ENCODE measurements at regions not wholly inside any gene's neighbourhood (a gene's known extent, or its start where the extent isn't known, plus 50 kb on each side); places are given as distances from the start of the nearest gene placed in this dataset.

GRCh38 chr4:10929818-10930217 is 245.2 kb upstream of the CLNK start:
- DNase-seq (ENCODE audit: low read depth in 2 of 2): no peak

GRCh38 chr4:10925996-10926395 is 241.4 kb upstream of the CLNK start:
- DNase-seq (ENCODE audit: low read depth in 2 of 2): no peak

- no peak for DNase-seq (ENCODE audit: low read depth in 2 of 2)
These were observed 239.7 kb upstream of the CLNK start for GRCh38 chr4:10924274-10924673.

GRCh38 chr4:10917566-10917965 is 233.0 kb upstream of the CLNK start:
- peak; percentile 76 to 77 for DNase-seq (ENCODE audit: low read depth in 2 of 2)

- DNase-seq (ENCODE audit: low read depth in 2 of 2): no peak
These were observed 213.5 kb upstream of the CLNK start for GRCh38 chr4:10898072-10898471.

- DNase-seq (ENCODE audit: low read depth in 2 of 2): no peak
These were observed 212.5 kb upstream of the CLNK start for GRCh38 chr4:10897076-10897475.

- DNase-seq (ENCODE audit: low read depth in 2 of 2): no peak
These were observed 208.8 kb upstream of the CLNK start for GRCh38 chr4:10893395-10893794.

GRCh38 chr4:10891866-10892265 is 207.3 kb upstream of the CLNK start:
- DNase-seq (ENCODE audit: low read depth in 2 of 2): no peak

GRCh38 chr4:10889819-10890218 is 205.3 kb upstream of the CLNK start:
- DNase-seq (ENCODE audit: low read depth in 2 of 2): no peak

- peak; percentile 8 to 14 for DNase-seq (ENCODE audit: low read depth in 2 of 2)
These were observed 195.0 kb upstream of the CLNK start for GRCh38 chr4:10879411-10880110.

- no peak for DNase-seq (ENCODE audit: low read depth in 2 of 2)
These were observed 194.3 kb upstream of the CLNK start for GRCh38 chr4:10878861-10879260.

- no peak for DNase-seq (ENCODE audit: low read depth in 2 of 2)
These were observed 192.5 kb upstream of the CLNK start for GRCh38 chr4:10877076-10877475.

GRCh38 chr4:10875144-10875799 is 190.7 kb upstream of the CLNK start:
- DNase-seq (ENCODE audit: low read depth in 2 of 2): no peak

- no peak for DNase-seq (ENCODE audit: low read depth in 2 of 2)
These were observed 189.2 kb upstream of the CLNK start for GRCh38 chr4:10873809-10874208.

- DNase-seq (ENCODE audit: low read depth in 2 of 2): no peak
These were observed 188.4 kb upstream of the CLNK start for GRCh38 chr4:10872833-10873517.

GRCh38 chr4:10866666-10867065 is 182.1 kb upstream of the CLNK start:
- DNase-seq (ENCODE audit: low read depth in 2 of 2): no peak

- no peak for DNase-seq (ENCODE audit: low read depth in 2 of 2)
These were observed 176.5 kb upstream of the CLNK start for GRCh38 chr4:10861036-10861435.

- no peak for DNase-seq (ENCODE audit: low read depth in 2 of 2)
These were observed 171.8 kb upstream of the CLNK start for GRCh38 chr4:10856271-10856782.

- DNase-seq (ENCODE audit: low read depth in 2 of 2): no peak
These were observed 168.6 kb upstream of the CLNK start for GRCh38 chr4:10853196-10853595.

- DNase-seq (ENCODE audit: low read depth in 2 of 2): no peak
These were observed 157.1 kb upstream of the CLNK start for GRCh38 chr4:10841697-10842096.

- no peak for DNase-seq (ENCODE audit: low read depth in 2 of 2)
These were observed 152.6 kb upstream of the CLNK start for GRCh38 chr4:10837151-10837550.

GRCh38 chr4:10832806-10833628 is 148.4 kb upstream of the CLNK start:
- DNase-seq (ENCODE audit: low read depth in 2 of 2): no peak
